ENCODE measurements at regions not wholly inside any gene's neighbourhood (a gene's known extent, or its start where the extent isn't known, plus 50 kb on each side); places are given as distances from the start of the nearest gene placed in this dataset.
"Not testable (repeated sequence)": the region's sequence is repeated elsewhere in the genome, so short reads cannot be mapped to it uniquely, and the experiment has no call there.

GRCh38 chr3:152216960-152217865 lies 51.5 kb upstream of the MBNL1 start:
- not testable (repeated sequence) for DNase-seq (ENCODE audit: low spot score)

DNA sequence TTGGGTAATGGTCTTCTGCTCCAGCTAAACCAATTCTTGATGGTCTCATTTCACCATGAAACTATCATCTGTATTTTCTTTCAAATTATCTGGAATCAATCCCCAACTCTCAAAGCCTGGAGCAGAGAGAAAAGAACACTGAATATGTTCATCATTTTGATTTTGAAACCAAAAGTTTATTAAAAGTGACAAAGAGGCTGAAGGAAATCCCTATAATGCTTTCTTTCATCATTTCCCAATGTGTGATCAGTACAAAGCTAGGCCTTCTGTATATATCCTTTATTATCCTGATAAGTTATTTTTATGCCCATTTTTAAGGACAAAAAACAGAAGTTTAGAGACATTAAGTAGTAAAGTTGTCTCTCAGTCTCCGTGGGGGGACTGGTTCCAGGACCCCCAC lies 50.1 kb upstream of the MBNL1 start:
- DNase-seq (ENCODE audit: low spot score) = no peak

Measured in umbilical cord (tissue), 1 donor.